ENCODE measurements at regions not wholly inside any gene's neighbourhood (a gene's known extent, or its start where the extent isn't known, plus 50 kb on each side); places are given as distances from the start of the nearest gene placed in this dataset.

- TF ChIP-seq CTCF (IDR thresholded peaks at IDR 0.05) (no peak), POLR2A (IDR thresholded peaks at IDR 0.05) (no peak), POLR2AphosphoS5 (IDR thresholded peaks at IDR 0.05) (no peak), EP300 (IDR thresholded peaks at IDR 0.05) (no peak)
Measured at GRCh38 chr5:68688547-68688946, 405.3 kb upstream of the SLC30A5 start.

Data from upper lobe of left lung (tissue), 4 donors.